HUES6 (cell line): ENCODE measurements at regions not wholly inside any gene's neighbourhood (a gene's known extent, or its start where the extent isn't known, plus 50 kb on each side); places are given as distances from the start of the nearest gene placed in this dataset.
A peak's percentile ranks its signal among the peaks of the same experiment; 100 is the strongest.
"Not testable (repeated sequence)": the region's sequence is repeated elsewhere in the genome, so short reads cannot be mapped to it uniquely, and the experiment has no call there.

ENCODE experiments used
- H3K27ac ChIP-seq: 2 replicates; pipeline ENCODE4 v1.7.0; 2013; ENCODE audit warnings: low read depth, mild to moderate bottlenecking, low read length, inconsistent platforms
- H3K27me3 ChIP-seq: 2 replicates; pipeline ENCODE4 v1.6.1; 2013; ENCODE audit warnings: low read length; ENCODE audit not compliant: control insufficient read depth, insufficient read depth
- H3K36me3 ChIP-seq: 2 replicates; pipeline ENCODE4 v1.6.1; 2013; ENCODE audit warnings: low read length; ENCODE audit not compliant: control insufficient read depth, insufficient read depth
- H3K4me1 ChIP-seq: 2 replicates; pipeline ENCODE4 v1.6.1; 2013; ENCODE audit warnings: low read length; ENCODE audit not compliant: control insufficient read depth, insufficient read depth
- H3K4me3 ChIP-seq: 2 replicates; pipeline ENCODE4 v1.5.1; 2013; ENCODE audit warnings: low read depth, low read length
- H3K9ac ChIP-seq: one replicate; pipeline ENCODE4 v1.6.1; 2013; ENCODE audit warnings: mild to moderate bottlenecking, low read length
- H3K9me3 ChIP-seq: 2 replicates; pipeline ENCODE4 v1.6.1; 2013; ENCODE audit warnings: low read depth, low read length; ENCODE audit not compliant: control insufficient read depth, insufficient read depth

- Histone ChIP-seq H3K4me1 (peaks cover 6% of the 10 kb centered on the region; the same call in 1 of the 2 replicates), H3K27ac (no peak overlapping the region), H3K4me3 (no peak overlapping the region), H3K36me3 (no peaks in the 10 kb centered on the region), H3K27me3 (no peaks in the 10 kb centered on the region), H3K9me3 (peaks cover 5% of the 10 kb centered on the region), H3K9ac (no peak overlapping the region)
Measured at GRCh38 chr2:52289741-52290140, 1257.8 kb upstream of the NRXN1 start.

GRCh38 chr2:52288596-52288995 is 1256.7 kb upstream of the NRXN1 start:
- Histone ChIP-seq H3K36me3 (no peaks in the 10 kb centered on the region), H3K27me3 (no peaks in the 10 kb centered on the region)

GRCh38 chr2:52269696-52270485 is 1238.0 kb upstream of the NRXN1 start:
- no peaks in the 10 kb centered on the region for H3K27me3 ChIP-seq
- H3K9me3 ChIP-seq = peaks cover 23% of the 10 kb centered on the region; the same call in 1 of the 2 replicates
- H3K9ac ChIP-seq = no peak overlapping the region
- H3K4me3 ChIP-seq = no peak overlapping the region
- no peak overlapping the region for H3K27ac ChIP-seq
- no peaks in the 10 kb centered on the region for H3K4me1 ChIP-seq
- no peaks in the 10 kb centered on the region for H3K36me3 ChIP-seq

More at GRCh38 chr2:52288596-52288995, 1256.7 kb upstream of the NRXN1 start:
- no peak overlapping the region for H3K9ac ChIP-seq
- peaks cover 6% of the 10 kb centered on the region; the same call in 1 of the 2 replicates for H3K4me1 ChIP-seq
- H3K27ac ChIP-seq = no peak overlapping the region
- H3K4me3 ChIP-seq = no peak overlapping the region
- H3K9me3 ChIP-seq = peaks cover 5% of the 10 kb centered on the region

- no peak overlapping the region for H3K27ac ChIP-seq
Measured at GRCh38 chr2:52264911-52265310, 1233.0 kb upstream of the NRXN1 start.

GRCh38 chr2:52264488-52264887 is 1232.6 kb upstream of the NRXN1 start:
- Histone ChIP-seq H3K4me1 (peaks cover 6% of the 10 kb centered on the region), H3K27me3 (no peaks in the 10 kb centered on the region), H3K9me3 (peaks cover 4% of the 10 kb centered on the region; the same call in 1 of the 2 replicates), H3K9ac (no peak overlapping the region), H3K4me3 (no peak overlapping the region), H3K36me3 (no peaks in the 10 kb centered on the region), H3K27ac (no peak overlapping the region)

More at GRCh38 chr2:52264911-52265310, 1233.0 kb upstream of the NRXN1 start:
- Histone ChIP-seq H3K9ac (no peak overlapping the region), H3K27me3 (no peaks in the 10 kb centered on the region), H3K4me1 (peaks cover 6% of the 10 kb centered on the region), H3K9me3 (peaks cover 6% of the 10 kb centered on the region; the same call in 1 of the 2 replicates), H3K4me3 (no peak overlapping the region), H3K36me3 (no peaks in the 10 kb centered on the region)

- no peak overlapping the region for H3K4me3 ChIP-seq
- no peaks in the 10 kb centered on the region for H3K36me3 ChIP-seq
- H3K9ac ChIP-seq = no peak overlapping the region
- peaks cover 6% of the 10 kb centered on the region for H3K4me1 ChIP-seq
- peak overlapping the region; percentile 34; the same call in 1 of the 2 replicates for H3K27ac ChIP-seq
- peaks cover 8% of the 10 kb centered on the region; the same call in 1 of the 2 replicates for H3K9me3 ChIP-seq
- H3K27me3 ChIP-seq = no peaks in the 10 kb centered on the region
Measured at GRCh38 chr2:52260904-52261303, 1229.0 kb upstream of the NRXN1 start.

GRCh38 chr2:52258967-52259366 is 1227.0 kb upstream of the NRXN1 start:
- not testable (repeated sequence) for H3K4me3 ChIP-seq, H3K9ac ChIP-seq, H3K27me3 ChIP-seq, H3K36me3 ChIP-seq, H3K27ac ChIP-seq, H3K4me1 ChIP-seq
- H3K9me3 ChIP-seq = peaks cover 22% of the 10 kb centered on the region

GRCh38 chr2:52258038-52258437 is 1226.1 kb upstream of the NRXN1 start:
- H3K36me3 ChIP-seq = no peaks in the 10 kb centered on the region
- peaks cover 14% of the 10 kb centered on the region for H3K4me1 ChIP-seq
- H3K9me3 ChIP-seq = peaks cover 22% of the 10 kb centered on the region
- H3K4me3 ChIP-seq = no peak overlapping the region
- H3K27me3 ChIP-seq = no peaks in the 10 kb centered on the region
- no peak overlapping the region for H3K9ac ChIP-seq
- H3K27ac ChIP-seq = no peak overlapping the region

- no peaks in the 10 kb centered on the region for H3K27me3 ChIP-seq
- H3K4me3 ChIP-seq = no peak overlapping the region
- no peaks in the 10 kb centered on the region for H3K36me3 ChIP-seq
- H3K9me3 ChIP-seq = peaks cover 22% of the 10 kb centered on the region
- H3K4me1 ChIP-seq = peaks cover 7% of the 10 kb centered on the region
- peak overlapping the region; percentile 50; the same call in 1 of the 2 replicates for H3K27ac ChIP-seq
- H3K9ac ChIP-seq = peak overlapping the region; percentile 4
Measured at GRCh38 chr2:52253416-52253980, 1221.6 kb upstream of the NRXN1 start.

- Histone ChIP-seq H3K9ac (no peak overlapping the region), H3K27ac (no peak overlapping the region), H3K4me3 (no peak overlapping the region), H3K9me3 (no peaks in the 10 kb centered on the region), H3K27me3 (no peaks in the 10 kb centered on the region), H3K36me3 (no peaks in the 10 kb centered on the region), H3K4me1 (peaks cover 3% of the 10 kb centered on the region; the same call in 1 of the 2 replicates)
Measured at GRCh38 chr2:52238782-52239181, 1206.8 kb upstream of the NRXN1 start.

GRCh38 chr2:52222128-52222527 is 1190.2 kb upstream of the NRXN1 start:
- H3K4me3 ChIP-seq = no peak overlapping the region

More at GRCh38 chr2:52222128-52222527, 1190.2 kb upstream of the NRXN1 start:
- Histone ChIP-seq H3K27ac (no peak overlapping the region), H3K4me1 (no peaks in the 10 kb centered on the region), H3K9me3 (no peaks in the 10 kb centered on the region), H3K36me3 (no peaks in the 10 kb centered on the region), H3K9ac (no peak overlapping the region), H3K27me3 (no peaks in the 10 kb centered on the region)
